Renal cortical epithelial cell (primary cell): ENCODE measurements at regions not wholly inside any gene's neighbourhood (a gene's known extent, or its start where the extent isn't known, plus 50 kb on each side); places are given as distances from the start of the nearest gene placed in this dataset.
"Not testable (repeated sequence)": the region's sequence is repeated elsewhere in the genome, so short reads cannot be mapped to it uniquely, and the experiment has no call there.

Source experiments
- DNase-seq: peaks from one replicate; pipeline ENCODE4 v3.0.0-alpha.2; 2011; ENCODE audit warnings: low read depth

DNA sequence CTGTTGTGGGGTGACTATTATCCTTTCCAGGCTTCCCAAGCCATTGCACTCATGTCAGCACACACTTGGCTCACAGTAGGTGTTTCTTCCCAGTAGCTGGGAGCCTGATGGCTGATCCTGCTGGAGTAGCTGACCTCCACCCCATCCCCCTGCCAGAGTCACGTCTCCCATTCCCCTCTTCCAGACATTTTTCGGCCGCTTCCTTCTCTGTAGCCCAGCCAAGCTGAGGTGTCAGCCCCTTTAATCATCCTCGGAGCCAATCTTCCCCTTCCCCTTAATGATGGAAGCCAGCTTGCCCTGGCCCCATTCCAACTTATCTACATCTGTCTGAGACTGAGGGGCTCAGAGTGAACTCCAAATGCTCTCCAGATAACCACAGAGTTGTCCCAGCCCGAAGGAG, 550.7 kb downstream of the MN1 start:
- DNase-seq = no peak

DNA sequence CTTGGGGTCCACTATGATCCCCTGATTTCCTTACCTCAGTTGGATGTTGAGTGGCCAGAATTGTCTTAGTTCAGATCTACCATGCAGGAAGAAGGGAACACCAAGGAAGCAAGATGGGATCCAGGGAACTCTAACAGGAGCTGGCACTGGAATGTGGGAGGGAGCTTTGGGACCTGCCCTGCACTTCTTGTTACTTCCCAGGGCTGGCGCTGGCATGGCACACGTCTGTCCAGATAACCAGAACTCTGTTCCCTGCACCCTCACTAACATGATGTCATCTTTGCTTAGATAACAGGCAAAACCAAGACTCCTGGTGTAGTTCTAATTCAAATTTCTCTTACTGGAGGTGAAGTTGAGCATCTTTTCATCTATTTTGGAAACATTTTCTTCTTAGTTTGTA, 550.0 kb downstream of the MN1 start:
- DNase-seq = no peak

GRCh38 chr22:27252282-27253049, 549.1 kb downstream of the MN1 start:
- peak; percentile 81 for DNase-seq

DNA sequence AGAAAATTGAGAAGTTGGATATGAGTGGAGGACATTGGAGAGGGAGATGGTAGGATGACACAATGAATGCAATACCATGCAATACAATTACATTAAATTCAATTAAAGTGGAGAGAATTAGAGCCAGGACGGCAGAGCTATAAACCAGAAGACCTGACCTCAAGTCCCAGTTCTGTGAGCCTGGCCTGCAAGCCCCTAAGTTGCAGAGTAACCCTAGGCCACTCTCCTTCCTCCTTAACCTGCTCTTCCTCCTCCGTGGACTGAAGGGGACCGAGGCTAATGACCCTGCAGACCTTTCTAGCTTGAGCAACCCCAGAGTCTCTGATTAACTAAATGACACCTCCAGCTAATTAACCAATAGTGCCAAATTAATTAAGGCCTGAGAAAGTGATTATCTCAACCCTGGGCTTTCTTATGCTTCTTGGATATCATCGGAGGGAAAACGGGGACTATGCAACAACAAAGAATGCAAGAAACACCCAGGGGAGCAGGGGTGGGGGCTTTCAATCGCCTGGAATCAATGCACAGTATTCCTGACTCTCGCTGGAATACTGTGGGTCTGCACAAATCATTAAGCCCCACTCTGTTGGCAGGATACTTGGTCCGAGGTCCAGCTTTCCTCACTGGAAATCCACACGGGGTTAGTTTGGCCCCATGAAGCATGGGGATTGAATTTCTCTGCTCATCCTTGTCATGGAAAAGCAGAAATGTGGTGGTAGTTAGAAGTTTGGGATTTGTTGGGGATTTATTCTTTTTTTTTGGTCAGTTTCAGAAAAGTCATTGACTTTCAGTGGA, 548.3 kb downstream of the MN1 start:
- DNase-seq = no peak

GRCh38 chr22:27254063-27254462, 547.5 kb downstream of the MN1 start:
- not testable (repeated sequence) for DNase-seq

DNA sequence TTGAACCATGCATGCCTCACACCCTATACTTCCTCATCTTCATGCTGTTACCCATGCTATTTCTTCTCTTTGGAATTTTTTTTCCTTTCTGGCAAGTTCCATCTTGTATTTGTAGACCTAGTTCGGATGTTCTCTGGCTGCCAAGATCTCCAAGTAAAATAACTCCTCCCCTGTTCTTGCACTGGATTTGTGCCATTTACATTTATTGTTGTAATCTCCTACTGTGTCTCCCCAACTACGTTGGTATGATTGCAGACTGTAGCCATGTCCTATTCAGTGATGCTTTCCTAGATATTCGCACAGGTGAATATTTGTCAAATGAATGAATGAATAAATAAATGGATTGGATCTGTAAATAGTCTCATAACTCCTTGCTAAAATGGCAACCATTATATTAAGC, 546.0 kb downstream of the MN1 start:
- no peak for DNase-seq

- DNase-seq = no peak
Observed at GRCh38 chr22:27257987-27258386, 543.6 kb downstream of the MN1 start.

GRCh38 chr22:27258616-27259172, 542.9 kb downstream of the MN1 start:
- no peak for DNase-seq

- no peak for DNase-seq
Observed at GRCh38 chr22:27259433-27259832, 542.1 kb downstream of the MN1 start.

GRCh38 chr22:27260087-27260698, 541.4 kb downstream of the MN1 start:
- DNase-seq = no peak

- no peak for DNase-seq
Observed at GRCh38 chr22:27262361-27262760, 539.2 kb downstream of the MN1 start.

GRCh38 chr22:27264184-27264583, 537.4 kb downstream of the MN1 start:
- no peak for DNase-seq

- DNase-seq = no peak
Observed at GRCh38 chr22:27267145-27267544, 534.4 kb downstream of the MN1 start.

GRCh38 chr22:27269751-27270543, 531.6 kb downstream of the MN1 start:
- DNase-seq = no peak

GRCh38 chr22:27270818-27271510, 530.6 kb downstream of the MN1 start:
- DNase-seq = no peak

- DNase-seq = no peak
Observed at GRCh38 chr22:27273436-27273835, 528.1 kb downstream of the MN1 start.

- no peak for DNase-seq
Observed at GRCh38 chr22:27273853-27274252, 527.7 kb downstream of the MN1 start.

DNA sequence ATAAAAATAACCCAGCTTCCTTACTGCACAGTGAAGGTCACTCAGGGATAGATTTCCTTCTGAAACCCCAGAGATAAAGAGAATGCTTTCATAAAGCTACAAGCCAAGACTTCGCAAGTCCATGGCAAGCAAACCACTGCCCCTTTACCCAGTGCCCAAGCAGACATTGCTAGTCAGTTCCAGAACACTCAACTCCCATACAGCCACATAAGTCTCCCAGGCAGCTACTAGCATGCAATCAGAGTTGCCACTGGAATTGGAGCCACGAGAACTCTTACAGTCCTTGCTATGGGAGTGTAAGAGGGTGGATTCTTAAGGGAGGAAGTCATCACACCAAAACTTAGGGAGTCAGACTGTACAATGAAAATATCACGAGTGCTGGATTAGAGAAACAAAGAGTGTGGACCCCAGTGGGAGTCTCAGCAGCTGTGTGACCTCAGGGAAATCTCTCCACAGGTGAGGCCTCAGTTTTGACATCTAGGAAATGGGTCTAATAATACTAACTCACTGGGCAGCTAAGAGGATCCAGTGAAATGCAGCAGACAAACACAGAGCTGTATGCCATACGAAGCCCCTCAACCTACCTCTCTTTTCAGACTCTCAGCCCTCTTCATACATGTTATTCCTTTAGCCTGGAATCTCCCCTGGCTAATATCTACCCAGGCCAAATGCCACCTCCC, 526.6 kb downstream of the MN1 start:
- DNase-seq = no peak

DNA sequence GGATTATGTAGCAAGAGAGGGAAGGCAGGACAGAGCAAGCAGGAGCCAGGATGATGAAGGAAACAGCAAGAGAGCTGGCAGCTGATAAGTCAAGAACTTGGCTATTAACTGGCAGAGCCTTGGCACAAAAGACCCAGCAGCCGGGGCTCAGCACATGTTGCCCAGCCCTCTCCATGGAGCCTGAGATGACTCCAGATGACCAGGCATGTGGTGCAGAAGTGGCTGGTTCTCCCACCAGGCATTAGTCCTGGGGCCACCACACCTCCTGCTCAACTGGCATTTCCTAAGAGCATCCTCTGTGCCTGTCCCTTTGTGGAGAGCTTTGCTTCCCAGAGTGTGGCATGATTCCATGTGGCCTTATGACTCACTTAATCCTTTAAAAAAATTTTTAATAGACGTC, 522.6 kb downstream of the MN1 start:
- DNase-seq = no peak

DNA sequence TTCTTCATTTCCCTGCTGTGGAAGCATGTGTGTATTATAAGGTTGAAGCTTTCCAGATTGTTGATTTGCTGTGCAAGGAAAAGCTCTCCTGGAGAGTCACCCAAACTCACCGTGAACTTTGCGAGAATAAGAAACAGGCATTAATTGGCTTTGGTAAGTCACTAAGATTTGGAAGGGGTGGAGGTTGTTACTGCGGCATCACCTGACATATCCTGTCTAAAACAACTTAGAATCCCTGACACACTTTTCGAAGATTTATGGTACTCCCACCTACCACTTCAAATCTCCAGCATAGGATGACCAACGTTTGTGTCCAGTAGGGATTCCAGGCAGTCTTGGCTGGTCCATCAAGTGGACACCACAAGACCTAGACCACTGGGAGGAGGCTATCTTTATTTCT, 518.3 kb downstream of the MN1 start:
- DNase-seq = no peak

- no peak for DNase-seq
Observed at GRCh38 chr22:27283714-27284113, 517.8 kb downstream of the MN1 start.
